SHP77 (cell line): ENCODE measurements at regions not wholly inside any gene's neighbourhood (a gene's known extent, or its start where the extent isn't known, plus 50 kb on each side); places are given as distances from the start of the nearest gene placed in this dataset.

Experiments used
- DNase-seq, 2 experiments: peaks; one replicate each; lab custom pipeline; 2025; lab: John Stamatoyannopoulos, UW

GRCh38 chr2:198795419-198795818, 662.3 kb downstream of the SATB2 start:
- no peak for DNase-seq

GRCh38 chr2:198791623-198792022, 666.1 kb downstream of the SATB2 start:
- no peak for DNase-seq

GRCh38 chr2:198788676-198789075, 669.1 kb downstream of the SATB2 start:
- no peak for DNase-seq

- DNase-seq, result no peak
Observed at GRCh38 chr2:198782734-198783133, 675.0 kb downstream of the SATB2 start.

- no peak for DNase-seq
Observed at GRCh38 chr2:198776616-198777406, 680.9 kb downstream of the SATB2 start.

GRCh38 chr2:198775737-198776136, 682.0 kb downstream of the SATB2 start:
- no peak for DNase-seq

GRCh38 chr2:198774576-198774975, 683.2 kb downstream of the SATB2 start:
- no peak for DNase-seq

DNA sequence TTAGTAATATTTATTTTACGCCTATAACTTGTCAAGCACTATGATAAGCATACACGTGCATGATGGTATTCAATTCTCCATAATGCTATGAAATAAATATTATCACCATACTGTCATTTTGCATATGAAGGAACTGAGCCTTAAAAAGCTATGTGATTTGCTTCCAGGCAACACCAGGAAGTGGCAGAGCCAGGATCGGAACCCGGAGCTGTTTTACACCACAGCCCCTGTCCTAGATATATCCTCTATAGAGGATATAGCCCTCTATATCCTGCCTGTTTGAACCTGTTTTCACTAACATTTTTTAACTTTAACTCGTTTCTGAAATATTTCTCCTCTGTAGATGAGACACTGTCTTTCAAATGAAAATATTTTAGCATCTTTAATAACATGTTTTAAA, 690.0 kb downstream of the SATB2 start:
- no peak for DNase-seq

DNA sequence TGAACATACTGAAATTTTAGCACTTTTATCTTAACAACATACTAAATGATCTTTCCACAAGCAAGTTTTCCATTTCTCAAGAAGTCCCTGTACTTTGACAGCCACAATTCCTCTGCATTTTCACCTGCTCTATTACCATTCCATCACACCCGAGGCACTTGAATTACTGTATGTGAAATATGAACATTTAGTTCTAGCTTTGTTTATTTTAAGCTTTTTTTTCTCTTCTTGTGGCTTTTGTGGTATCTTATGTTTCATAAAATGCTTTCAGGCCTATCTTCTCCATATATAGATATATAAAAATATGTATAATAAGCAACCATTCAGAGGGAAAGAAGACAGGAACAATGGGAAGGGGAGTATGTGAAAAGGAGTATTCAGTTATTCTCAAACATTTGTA, 693.9 kb downstream of the SATB2 start:
- no peak for DNase-seq

DNA sequence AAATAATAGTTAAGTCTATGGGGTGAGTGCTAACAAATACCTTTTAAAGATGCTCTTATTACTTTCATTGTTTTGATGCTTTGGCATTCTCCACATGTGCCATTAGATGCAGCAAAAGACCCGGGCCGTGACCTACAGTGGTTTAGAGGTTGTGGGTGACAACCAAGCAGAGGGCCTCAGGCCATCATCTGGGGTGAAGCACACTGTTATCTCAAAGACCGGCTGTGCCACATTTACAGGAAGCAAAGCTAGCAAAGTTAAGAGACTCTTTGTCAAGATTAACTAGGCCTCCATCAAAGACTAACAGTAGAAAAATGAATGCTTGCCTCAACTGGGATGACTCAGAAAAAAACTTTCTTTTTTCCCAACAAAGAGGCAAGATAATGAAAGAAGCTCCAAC, 695.3 kb downstream of the SATB2 start:
- no peak for DNase-seq

- DNase-seq, result no peak
Observed at GRCh38 chr2:198757069-198757468, 700.7 kb downstream of the SATB2 start.

DNA sequence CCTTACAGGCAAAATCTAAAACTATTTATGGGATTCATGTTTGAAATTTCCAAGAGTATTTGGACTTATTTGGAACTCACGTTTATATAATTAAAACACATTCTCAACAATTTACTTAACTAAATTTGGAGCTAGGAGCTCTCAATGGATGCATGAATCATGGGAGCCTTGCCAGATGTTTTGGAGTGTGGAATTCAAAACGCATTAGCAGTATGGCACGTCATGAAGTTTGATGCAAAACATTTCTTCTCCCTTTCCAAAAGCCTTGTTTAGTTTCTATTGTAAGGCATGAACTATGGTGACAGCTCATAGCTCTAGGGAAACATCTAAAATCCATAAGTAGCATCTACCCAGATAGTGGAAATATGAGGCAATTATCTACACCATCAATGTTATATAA, 701.6 kb downstream of the SATB2 start:
- DNase-seq, result no peak

DNA sequence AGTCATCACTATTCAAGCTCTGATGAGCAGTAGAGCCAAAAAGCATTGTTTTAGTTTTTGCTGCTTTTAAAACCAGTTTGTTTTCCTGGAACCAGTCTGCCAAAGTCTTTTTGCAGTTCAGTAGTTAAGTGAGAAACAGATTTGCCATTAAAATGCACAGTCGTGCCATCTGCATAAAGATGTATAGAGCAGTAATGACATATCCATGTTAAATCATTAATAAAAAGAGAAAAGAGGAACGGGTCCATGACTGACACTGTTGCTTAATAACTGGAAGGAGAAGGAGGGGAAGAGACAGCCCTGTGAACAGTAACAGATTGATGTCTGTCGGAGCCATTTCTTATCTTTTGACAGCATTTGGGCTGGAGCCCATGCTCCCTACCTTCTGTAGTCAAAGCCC, 704.6 kb downstream of the SATB2 start:
- no peak for DNase-seq

GRCh38 chr2:198749364-198749763, 708.4 kb downstream of the SATB2 start:
- DNase-seq, result no peak

DNA sequence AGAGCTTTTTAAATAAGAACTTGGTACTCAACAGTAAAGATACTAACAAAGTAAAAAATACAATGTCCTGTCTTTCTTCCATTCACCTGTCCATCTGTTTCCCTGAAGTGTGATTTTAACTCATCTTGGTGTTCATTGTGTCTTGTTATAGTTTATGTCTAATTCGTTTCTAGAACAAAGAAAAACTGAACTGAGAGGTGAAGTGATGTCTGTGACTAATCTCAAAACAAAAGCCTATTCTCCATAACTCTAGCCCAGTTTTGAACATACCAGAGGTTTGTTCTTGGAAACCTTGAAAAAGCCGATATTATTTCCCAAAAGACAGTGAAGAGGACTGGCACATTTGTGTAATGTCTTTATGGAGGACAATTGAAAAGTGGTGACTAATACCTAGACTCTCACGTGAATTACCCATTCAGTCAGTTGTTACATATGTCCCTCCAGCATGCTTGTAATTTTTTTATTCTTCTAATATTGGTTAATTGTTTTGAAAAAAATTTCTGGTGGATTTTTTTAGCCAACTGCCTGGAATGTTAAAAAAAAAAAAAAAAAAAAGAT, 725.8 kb downstream of the SATB2 start:
- DNase-seq, result no peak

- no peak for DNase-seq
Observed at GRCh38 chr2:198720266-198720665, 737.5 kb downstream of the SATB2 start.

DNA sequence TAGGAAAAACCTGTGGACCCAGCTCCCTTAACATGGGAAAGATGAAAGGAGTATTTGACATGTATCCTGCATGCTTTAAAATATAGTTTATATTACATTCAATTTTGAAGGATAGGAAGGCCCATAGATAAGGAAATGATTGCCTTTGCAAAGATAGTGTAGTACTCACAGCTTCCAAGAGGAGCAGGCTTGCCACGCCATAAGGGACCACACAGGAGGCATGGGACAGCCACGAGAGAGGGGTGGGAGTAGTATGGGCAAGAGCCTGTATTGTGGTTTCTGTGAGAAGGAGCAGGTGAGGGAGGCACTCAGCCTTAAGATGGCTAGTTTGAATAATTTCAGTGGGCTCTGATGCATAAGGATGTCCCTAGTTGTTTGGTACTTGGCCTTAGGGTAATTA, 740.3 kb downstream of the SATB2 start:
- DNase-seq, result no peak

GRCh38 chr2:198715302-198715835, 742.4 kb downstream of the SATB2 start:
- DNase-seq, result no peak

DNA sequence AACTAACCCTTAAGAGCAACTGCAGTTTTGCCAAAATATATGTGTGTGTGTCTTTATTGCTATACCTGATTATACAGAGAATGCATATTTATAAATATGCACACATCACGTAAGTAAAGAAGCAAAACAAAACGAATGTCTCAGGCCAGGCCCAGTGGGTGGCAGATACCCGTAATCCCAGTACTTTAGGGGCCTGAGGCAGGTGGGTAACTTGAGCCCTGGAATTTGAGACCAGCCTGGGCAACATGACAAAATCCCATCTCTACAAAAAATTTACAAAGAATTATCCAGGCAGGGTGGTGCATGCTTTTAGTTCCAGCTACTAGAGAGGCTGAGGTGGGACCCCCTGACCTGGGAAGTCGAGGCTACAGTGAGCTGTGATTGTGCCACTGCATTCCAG, 745.3 kb downstream of the SATB2 start:
- DNase-seq, result no peak

- DNase-seq, result no peak
Observed at GRCh38 chr2:198711484-198711883, 746.3 kb downstream of the SATB2 start.

- peak; percentile 51 to 55 for DNase-seq
Observed at GRCh38 chr2:198710562-198710961, 747.2 kb downstream of the SATB2 start.

DNA sequence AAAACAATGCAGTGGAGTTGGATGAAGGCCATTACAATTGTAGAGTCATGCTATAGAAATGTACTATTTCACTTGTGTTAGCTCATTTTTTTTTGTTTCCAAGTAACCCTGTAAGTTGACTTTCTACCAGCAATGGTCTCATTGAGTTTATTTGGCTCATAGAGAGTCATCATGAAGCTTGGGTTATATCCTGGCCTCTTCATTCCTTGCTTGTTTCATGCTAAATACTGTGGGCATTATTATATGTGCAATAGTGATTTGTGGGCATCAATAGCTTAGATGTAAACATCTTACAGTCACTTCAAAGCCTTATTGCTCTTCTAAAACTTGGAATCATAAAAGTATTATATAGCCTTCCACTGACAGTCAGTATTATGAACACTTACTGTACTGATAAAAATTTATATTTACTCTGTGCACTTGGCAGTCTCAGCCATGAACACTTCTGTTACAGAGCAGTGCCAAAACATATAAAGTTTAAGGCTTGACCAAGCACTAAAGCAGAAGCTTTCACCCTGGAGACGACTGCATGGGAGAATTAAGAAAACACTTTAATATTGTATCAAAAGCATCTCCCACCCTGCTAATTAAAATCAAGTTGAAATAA, 751.2 kb downstream of the SATB2 start:
- DNase-seq, result no peak

DNA sequence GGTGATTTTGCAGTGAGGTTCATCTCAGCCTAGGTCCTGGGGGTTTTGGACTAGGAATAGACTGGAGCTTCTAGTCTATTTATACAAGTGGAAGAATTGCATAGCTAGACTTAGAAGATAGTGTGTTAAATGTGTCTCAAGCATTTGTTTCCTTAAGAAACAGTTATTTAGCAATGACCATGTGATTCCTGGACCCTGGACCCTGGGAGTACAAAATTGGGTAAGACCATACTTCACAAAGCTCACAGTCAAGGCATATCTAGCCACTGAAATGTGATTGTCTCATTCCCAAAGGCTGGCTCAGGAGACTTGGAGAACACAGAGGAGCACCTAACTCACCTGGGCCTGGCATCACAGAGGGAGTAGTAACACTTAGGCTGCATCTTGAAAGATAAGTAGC, 754.5 kb downstream of the SATB2 start:
- no peak for DNase-seq
